ENCODE measurements at regions not wholly inside any gene's neighbourhood (a gene's known extent, or its start where the extent isn't known, plus 50 kb on each side); places are given as distances from the start of the nearest gene placed in this dataset.

GRCh38 chr13:33415822-33416221, 130.3 kb upstream of the STARD13 start:
- TF ChIP-seq CBX2 (IDR thresholded peaks at IDR 0.05; ENCODE audit: borderline replicate concordance, low read depth) (no peak), CTCF (IDR thresholded peaks at IDR 0.05) (no peak), NFE2L2 (conservative IDR thresholded peaks at IDR 0.05; ENCODE audit: low read length) (no peak), TP53 (CRISPR knock-in tag; IDR thresholded peaks at IDR 0.05) (no peak)
